CD4-positive, alpha-beta T cell treated with Interleukin-6 at 100 ng/mL for 8 hours (primary cell): ENCODE measurements at regions not wholly inside any gene's neighbourhood (a gene's known extent, or its start where the extent isn't known, plus 50 kb on each side); places are given as distances from the start of the nearest gene placed in this dataset.

Source experiments
- DNase-seq: peaks from one replicate; pipeline ENCODE4 v3.0.0-alpha.2; 2020; ENCODE audit warnings: mixed read lengths, low spot score

DNA sequence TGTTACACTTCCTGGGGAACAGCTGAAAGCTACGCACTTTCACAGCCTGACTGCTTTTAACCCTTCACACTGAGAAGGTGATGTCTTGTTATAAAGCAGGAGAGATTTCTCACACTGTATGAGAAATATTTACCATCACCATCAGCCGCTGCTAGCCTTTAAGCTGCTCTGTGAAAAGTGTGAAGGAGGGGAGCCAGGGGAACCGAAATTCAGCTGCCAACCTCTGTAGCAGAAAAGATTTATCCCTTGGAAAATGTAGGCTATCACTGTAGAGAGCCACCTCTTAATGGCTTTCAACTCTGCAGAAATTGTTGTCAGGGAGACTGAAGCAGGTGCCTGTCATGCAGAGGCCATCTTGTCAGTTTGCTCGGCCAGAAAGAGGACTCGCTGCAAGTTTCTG, 145.3 kb downstream of the SP3 start:
- DNase-seq: no peak

DNA sequence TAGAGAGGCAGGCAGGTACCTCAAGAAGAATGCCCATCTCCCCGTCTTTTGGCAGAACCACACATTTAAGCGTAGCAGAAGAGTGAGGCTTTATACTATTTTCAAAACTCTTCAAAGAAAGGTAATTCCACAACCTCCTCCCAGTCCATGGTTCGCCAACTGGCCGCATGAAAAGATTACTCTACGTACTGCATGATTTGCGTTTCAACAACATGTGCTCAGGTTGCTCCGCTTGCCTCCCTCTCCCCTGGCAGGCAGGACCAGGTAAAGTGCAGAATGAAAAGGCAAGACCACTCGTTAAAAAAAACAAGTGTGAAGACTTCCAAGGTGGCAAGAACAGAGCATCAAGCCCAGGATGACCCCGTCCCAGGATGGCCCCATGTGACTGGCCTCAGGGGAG, 143.7 kb downstream of the SP3 start:
- DNase-seq: no peak

DNA sequence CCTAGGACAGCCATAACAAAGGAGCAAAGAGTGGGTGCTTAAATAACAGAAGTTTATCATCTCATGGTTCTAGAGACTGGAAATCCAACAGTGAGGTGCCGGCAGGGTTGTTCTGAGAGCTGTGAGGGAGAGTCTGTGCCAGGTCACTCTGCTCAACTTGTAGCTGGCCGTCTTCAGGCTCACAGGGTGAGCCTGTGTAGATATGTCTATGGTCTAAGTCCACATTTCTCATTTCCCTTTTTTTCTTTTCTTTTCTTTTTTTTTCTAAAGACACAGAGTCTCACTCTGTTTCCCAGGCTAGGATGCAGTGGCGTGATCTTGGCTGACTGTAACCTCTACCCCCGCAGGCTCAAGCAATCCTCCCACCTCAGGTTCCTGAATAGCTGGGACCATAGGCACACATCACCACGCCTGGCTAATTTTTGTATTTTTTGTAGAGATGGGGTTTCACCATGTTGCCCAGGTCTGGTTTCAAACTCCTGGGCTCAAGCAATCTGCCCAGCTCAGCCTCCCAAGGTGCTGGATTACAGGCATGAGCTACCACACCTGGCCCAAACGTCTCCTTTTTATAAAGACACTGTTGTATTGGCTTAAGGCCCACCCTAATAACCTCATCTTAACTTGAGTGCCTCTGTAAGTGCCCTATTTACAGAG, 142.2 kb downstream of the SP3 start:
- no peak for DNase-seq

DNA sequence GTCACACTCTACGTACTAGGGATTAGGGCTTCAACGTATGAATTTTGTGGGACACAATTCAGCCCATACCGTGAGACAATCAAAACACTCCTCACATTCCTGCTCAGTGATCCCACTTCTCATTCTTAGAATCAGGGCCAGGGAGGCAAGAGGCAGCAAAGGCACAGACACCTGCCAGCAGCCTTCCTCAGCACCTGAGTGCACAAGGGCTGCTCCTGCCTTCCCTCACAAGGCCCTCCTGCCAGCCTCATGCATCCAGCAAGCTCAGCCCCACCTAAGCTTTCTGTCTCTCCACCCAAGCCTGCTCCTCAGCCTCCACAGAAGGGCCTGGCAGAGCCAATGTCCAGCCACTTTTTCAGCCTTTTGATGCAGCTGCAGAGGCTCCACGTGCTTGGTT, 141.6 kb downstream of the SP3 start:
- no peak for DNase-seq

DNA sequence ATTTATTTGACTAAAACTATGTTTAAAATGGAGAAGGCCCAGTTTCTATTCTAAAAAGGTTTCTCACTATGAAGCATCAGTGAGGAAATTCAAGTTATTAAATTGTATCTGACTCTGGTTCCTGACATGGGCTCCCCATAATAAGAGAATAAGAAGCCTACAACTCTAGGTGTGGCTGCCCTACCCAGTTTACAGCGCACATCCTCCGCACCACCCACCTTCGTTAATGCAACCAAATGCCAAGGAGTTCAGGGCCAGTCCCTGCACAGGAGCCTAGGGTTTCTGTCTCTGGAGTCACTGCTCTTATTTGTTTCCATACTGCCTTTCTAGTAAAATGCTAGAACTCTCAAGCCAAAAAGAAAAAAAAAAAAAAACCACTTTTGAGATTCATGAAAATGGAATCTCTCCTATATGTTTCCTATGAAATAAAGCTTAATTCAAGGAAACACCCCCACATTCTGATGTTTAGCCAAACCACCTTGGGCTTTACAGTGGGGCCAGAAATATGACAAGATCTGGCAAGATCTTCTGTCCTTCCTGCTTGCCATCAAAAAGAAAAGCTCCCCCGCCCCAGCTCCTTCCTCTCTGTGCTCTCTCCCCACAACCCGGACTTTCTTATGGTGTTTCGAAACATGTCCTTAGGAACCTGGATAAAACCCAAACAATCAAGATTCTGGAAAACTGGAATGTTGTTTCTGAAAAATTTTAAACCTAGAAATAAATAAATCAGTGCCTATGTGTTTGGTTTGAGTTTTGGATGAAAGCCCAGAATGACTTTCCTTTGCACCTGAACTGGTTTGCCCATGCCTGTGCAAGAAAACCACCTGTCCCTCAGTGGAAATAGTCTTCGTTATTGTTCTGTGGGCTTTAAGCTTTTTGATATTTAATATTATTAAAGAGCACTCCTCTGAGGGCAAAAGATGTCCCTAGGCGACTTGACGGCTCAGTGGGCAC, 136.7 kb downstream of the SP3 start:
- DNase-seq: no peak

DNA sequence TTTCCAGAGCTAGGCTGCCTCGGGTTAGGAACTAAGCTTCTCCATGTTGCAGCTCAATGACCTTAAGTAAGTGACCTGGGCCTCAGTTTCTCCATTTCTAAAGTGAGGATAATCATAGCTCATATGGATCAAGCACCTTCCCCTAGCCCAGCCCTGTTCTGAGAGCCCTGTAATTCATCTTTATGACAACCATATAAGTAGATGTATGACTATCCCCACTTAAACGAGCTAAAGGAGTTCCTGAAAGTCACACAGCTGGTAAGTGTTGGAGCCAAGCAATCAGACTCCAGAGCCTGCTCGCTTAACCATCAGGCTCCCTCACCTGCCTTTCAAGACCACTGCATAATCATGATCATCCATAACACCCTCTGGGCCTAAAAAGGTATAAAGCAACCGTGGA, 135.4 kb downstream of the SP3 start:
- DNase-seq: no peak

DNA sequence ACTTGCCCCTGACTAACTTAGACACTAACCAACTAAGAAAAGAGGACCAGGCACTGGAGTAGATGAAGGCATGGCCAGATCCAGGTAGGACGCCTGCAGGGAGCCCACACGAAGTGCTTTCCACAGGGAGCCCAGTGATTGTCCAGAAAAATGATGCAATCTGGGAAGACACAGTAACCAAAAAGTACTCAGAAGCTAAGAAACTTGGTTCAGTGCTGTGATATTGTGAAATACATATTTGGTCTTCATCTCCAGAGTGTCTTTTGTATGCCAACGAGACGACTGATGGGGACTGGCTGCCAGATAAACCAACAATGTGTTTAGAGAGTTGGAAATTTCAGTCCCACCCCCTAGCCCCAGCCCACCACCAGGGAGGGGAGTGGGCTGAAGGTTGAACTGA, 135.0 kb downstream of the SP3 start:
- DNase-seq: no peak

DNA sequence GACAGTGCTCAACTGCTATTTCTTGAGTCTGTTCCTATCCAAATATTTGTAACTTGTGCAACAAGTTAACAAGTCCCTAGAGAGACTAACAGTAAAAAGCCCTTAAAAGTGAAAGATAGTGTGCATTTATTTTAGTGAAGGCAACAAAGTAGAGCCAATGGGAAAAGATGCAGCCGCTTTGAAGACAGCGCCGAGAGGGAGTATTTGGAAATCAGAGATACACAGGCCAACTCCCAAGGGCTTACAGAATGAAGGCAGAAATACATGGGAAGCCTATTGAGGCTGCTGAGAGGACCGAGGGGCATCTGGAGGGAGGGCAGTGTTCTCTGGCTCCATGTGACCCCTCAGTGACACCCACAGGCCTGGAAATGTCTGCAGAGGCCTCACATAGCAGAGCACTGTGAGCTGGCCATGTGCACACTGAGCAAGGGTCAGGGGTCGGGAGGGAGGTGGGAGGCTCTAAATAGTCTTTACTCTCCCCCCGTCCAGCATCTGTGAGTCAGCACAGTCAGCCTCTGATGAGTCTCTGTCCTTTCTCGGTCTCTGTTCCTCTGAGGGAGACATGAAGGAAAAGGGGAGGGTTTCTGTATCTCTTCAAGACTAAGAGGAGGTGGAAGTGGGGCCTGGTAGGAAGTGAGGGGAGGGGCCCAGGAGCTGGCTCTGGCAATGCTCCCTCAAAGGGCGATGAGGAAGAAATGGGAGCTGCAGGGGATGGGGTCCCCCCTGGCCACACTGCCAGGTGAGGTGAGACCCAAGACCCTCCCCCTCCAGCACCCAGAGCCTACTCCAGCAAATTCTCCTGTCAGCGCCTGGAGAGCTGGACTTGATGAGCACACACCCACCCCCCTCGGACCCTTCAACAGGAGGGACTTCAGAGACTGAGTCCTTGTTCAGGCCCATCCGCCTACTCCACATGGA, 133.6 kb downstream of the SP3 start:
- no peak for DNase-seq

DNA sequence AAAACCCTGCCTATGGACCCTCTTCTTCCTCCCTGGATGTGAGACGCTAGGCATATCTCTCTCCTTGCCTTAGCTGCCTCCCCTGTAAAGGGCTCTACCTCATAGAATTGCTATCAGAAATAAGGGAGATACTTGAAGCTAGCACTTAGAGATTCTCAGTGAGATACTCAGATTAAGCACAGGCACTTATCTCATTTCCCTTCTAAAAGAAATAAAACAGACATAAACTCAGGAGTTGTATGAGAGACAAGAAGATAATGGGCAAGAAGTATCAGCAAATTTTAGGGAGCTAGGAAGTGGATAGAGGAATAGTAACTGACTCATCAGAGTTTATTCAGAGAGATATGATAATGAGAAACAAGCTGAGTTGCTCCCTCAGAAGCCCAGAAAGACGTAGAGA, 131.0 kb downstream of the SP3 start:
- no peak for DNase-seq

DNA sequence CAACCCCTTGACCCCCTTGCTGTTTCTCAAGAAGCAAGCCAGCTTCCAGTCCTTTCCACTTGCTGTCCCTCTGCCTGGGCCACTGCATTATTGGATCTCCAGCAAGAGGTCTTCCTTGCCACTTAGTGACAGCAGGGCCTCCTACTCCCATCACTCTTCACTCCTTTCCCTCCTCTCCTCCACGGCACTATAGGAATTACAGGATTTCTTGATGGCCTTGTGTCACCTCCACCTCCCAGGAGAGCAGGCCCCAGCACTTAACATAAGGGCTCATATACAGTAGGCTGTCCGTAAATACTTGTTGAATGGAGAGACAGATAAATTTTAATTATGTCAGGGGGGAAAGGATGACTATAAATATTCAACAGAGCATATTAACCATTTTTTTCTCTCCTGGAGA, 129.4 kb downstream of the SP3 start:
- no peak for DNase-seq

DNA sequence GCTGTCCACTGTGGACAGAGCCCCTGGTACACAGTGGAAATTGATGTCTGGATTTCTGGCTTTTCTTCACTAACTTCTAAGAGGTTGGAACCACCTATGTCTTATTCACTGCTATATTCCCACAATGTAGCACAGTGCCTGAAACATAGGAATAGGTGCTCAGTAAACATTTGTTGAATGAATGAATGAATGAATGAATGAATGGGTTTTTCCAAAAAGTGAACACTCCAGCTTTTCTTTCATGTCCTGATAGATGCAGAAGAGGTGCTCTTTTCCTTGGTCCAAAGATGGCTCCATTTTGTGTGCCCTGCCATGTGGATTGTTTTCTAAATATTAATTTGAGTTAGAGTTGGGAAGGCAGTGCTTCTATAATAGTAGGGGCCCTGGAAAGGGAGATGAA, 124.1 kb downstream of the SP3 start:
- no peak for DNase-seq

DNA sequence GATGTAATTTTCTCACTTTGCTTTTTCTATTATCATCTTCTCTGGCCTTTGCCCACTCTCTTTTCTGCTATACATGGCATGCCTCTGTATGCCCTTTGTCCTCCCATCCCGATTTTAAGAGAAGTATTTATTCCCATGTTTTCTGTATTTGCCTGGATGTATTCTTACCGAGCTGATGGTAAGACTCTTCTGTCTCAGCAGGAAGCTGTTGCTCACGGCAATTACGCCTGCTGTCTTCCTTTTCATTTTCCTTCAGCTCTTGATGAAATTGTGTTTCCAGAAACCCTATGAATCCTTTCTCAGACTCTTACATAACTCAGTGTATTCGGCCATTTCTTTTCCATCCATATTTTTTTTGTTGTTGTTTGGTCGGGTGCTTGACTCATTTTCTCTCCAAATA, 121.6 kb downstream of the SP3 start:
- DNase-seq: no peak

DNA sequence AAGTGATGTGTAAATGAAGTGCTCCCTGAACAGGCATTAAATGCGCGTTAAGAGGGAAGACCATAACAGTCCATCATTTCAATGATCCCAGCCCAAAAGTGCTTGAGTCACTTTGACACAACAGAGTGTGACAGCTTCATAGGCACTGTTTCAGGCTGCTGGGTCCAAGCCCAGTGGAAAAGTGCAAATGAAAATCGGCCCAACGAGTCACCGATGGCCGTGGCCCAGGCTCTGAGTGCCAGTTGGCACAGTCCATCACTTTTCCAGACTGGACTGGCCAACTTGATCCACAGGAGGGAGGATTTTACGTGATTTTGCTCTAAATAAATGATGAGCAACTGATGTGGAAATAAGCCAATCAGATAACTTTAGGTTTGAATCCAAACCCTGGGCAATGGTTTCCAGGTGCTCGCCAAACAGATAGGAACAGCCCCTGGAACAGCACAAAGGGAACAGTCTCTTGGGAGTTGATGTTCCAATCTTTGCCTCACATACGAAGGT, 114.0 kb downstream of the SP3 start:
- no peak for DNase-seq

DNA sequence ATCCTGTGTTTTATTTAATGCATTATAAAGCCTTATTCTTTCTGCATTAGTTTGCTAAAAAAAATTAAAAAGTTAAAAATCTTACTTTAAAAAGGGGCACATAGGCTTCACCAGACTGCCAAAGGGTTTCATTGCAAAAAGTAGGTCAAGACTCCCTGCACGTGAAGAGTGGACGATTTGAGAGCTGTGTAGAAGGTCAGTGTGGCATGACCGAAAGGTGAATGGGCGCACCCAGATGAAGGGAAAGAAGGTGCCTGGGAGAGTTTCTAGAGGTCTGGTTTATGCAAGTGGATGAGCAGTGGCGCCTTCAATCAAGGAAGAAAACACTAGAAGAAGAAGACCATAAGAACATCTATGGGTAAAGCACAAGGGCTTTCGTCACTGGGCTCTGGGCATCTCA, 111.0 kb downstream of the SP3 start:
- DNase-seq: no peak

DNA sequence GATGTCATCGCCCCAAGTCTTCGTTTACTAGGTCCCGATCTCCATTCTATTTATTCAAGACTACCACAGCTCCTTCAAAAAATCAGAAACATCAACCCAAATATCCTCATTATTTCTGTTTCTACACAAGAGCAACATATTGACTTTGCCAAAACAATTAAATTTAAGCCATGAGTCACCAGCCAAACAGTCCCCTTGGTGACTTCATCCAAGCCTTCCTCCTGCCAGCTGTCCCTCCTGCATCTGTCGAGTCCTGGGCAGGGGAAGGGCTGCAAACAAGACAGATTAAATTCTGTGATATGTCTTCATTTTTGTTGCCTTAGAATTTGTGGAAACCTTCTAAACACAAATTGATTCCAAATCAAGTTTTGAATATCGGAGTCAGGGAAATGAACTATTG, 110.3 kb downstream of the SP3 start:
- no peak for DNase-seq

DNA sequence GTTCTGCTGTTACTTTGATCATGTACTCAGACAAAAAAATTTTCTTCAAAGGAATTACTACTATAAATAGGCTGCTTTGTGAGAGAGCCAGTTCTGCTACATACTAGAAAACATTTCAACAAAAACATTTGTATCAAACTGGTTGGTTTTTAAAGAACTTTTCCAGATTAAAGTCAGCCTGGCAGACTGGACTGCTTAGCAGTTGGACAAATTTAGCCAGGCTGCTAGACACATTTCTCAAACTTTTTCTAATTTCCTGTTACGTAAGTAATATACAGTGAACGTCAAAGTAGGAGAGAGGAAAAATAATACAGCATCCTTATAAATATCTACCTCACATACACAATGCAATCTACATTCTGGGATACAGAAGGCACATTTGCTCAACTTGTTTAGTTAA, 109.5 kb downstream of the SP3 start:
- DNase-seq: no peak
